Pancreas (tissue), 10 donors: ENCODE measurements at regions not wholly inside any gene's neighbourhood (a gene's known extent, or its start where the extent isn't known, plus 50 kb on each side); places are given as distances from the start of the nearest gene placed in this dataset.

ENCODE experiments used
- ATAC-seq, 4 donors: fragments of 200-7000 bp; cut with Tn5 transposase; one replicate each; pipeline versions ENCODE4 v1.8.0 to v1.9.1; 2020; ENCODE audit warnings: mild to moderate bottlenecking in 4 of 4, moderate library complexity in 4 of 4
- DNase-seq, 6 donors: peaks; one replicate each; pipeline ENCODE4 v3.0.0-alpha.2; 2020
- FAIRE-seq: peaks from 2 replicates; lab custom pipeline; 2012; peaks lifted over from hg19 to GRCh38; lab: Jason Lieb, UNC
- H3K27ac ChIP-seq, 4 donors: fragments of 200-600 bp; sonication (generic); 1 replicate in 3 of 4; 2 replicates in 1 of 4; pipeline versions ENCODE4 v1.5.0 to v1.8.0; 2020
- H3K27me3 ChIP-seq, 4 donors: fragments of 200-600 bp; one replicate each; pipeline ENCODE4 v1.8.0; 2021
- H3K36me3 ChIP-seq, 3 donors: fragments of 200-600 bp; sonication (generic) in 1 of 3; one replicate each; pipeline versions ENCODE4 v1.5.0 to v1.8.0; 2020 to 2021
- H3K4me1 ChIP-seq, 3 donors: fragments of 200-600 bp; one replicate each; pipeline ENCODE4 v1.8.0; 2021
- H3K4me3 ChIP-seq, 4 donors: fragments of 200-600 bp; sonication (generic) in 2 of 4; one replicate each; pipeline versions ENCODE4 v1.5.0 to v1.8.0; 2020 to 2021
- H3K9me3 ChIP-seq, 4 donors: fragments of 200-600 bp; one replicate each; pipeline ENCODE4 v1.8.0; 2021
- WGBS, 2 donors: extraction: QIAGEN DNeasy Blood & Tissue Kit; methylation state at CpG; one replicate each; pipeline ENCODE4 v1.1.7; 2013; 5-methylcytosine and 5-hydroxymethylcytosine counted together
- intact Hi-C, 3 donors: fragments of 100-400 bp; cut with DNase I; formaldehyde crosslinking; loops; one replicate each; pipeline versions ENCODE4 v1.11.1 to v1.14.2; 2022
- TF ChIP-seq, protein P1 (sequence below), 4 donors: fragments of 200-600 bp; sonication (generic) in 3 of 4; IDR thresholded peaks; one replicate each; pipeline versions ENCODE4 v1.5.0 to v1.8.0; 2021; ENCODE audit warnings: antibody characterized with exemption in 4 of 4
- donor health status: healthy with polysubstance abuse.
- donor health status: DM: no; HTN: no; CAD: no; lungs with moderate emphysema.
- donor health status: DM: no; HTN: no; CAD: no.
- donor health status: control.
- donor health status: control.
- donor health status: Bipolar disorder and iron deficiency.
- donor health status: DM: yes; HTN: yes; CAD: no.
- donor health status: DM: no; HTN: no; CAD: no.
- donor health status: DM: no; HTN: no; CAD: no.
- donor health status: DM: yes; HTN: yes; CAD: no.

DNA sequence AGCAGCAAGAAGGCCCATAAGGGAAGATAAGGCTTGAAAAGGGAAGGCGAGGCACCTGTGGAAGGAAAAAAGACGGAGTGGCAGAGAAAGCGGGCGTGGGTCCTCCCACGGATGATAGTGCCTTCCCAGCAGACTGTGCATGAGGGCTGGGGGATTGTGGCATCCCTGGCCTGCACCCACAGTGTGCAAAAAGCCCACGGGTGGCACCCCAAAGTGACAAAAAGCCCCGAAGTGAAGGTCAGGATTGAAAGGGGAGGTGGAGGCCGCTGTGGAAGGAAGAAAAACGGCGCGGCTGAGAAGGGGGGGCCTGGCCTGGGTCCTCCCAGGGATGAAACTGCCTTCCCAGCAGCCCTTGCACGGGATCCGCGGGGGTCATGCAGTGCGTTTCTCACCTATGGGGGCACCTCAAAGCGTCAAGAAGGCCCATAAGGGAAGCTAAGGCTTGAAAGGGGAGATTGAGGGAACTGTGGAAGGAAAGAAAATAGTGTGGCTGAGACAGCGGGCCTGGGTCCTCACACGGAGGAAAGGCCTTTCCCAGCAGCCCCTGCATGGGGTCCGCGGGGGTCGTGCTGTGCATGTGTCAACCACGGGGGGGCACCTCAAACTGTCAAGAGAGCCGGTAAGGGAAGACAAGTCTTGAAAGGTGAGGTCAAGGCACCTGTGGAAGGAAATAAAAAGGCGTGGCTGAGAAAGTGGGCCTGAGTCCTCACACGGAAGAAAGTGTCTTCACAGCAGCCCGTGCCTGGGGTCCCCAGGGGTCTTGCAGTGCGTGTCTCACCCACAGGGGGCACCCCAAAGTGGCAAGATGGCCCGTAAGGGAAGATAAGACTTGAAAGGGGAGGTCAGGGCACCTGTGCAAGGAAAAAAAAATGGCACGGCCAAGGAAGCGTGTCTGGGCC is 274.1 kb downstream of the ALG10 start:
- intact Hi-C loops: no loop called here
- H3K27ac ChIP-seq: no peak overlapping the region
- ATAC-seq (no peak), FAIRE-seq (no peak), DNase-seq (peak in 3 of 6 donors; percentile 5 to 30 (median 27))
- H3K27me3 ChIP-seq: no peaks in the 10 kb centered on the region
- no peaks in the 10 kb centered on the region for H3K4me1 ChIP-seq
- no peaks in the 10 kb centered on the region for H3K9me3 ChIP-seq
- H3K36me3 ChIP-seq: no peaks in the 10 kb centered on the region
- TF ChIP-seq, protein P1, sequence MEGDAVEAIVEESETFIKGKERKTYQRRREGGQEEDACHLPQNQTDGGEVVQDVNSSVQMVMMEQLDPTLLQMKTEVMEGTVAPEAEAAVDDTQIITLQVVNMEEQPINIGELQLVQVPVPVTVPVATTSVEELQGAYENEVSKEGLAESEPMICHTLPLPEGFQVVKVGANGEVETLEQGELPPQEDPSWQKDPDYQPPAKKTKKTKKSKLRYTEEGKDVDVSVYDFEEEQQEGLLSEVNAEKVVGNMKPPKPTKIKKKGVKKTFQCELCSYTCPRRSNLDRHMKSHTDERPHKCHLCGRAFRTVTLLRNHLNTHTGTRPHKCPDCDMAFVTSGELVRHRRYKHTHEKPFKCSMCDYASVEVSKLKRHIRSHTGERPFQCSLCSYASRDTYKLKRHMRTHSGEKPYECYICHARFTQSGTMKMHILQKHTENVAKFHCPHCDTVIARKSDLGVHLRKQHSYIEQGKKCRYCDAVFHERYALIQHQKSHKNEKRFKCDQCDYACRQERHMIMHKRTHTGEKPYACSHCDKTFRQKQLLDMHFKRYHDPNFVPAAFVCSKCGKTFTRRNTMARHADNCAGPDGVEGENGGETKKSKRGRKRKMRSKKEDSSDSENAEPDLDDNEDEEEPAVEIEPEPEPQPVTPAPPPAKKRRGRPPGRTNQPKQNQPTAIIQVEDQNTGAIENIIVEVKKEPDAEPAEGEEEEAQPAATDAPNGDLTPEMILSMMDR (IDR thresholded peaks at IDR 0.05): no peak
- H3K4me3 ChIP-seq: no peak overlapping the region
- 52 to 59% methylated on average over 30 of the region's 30 CpGs for WGBS, 2 donors

DNA sequence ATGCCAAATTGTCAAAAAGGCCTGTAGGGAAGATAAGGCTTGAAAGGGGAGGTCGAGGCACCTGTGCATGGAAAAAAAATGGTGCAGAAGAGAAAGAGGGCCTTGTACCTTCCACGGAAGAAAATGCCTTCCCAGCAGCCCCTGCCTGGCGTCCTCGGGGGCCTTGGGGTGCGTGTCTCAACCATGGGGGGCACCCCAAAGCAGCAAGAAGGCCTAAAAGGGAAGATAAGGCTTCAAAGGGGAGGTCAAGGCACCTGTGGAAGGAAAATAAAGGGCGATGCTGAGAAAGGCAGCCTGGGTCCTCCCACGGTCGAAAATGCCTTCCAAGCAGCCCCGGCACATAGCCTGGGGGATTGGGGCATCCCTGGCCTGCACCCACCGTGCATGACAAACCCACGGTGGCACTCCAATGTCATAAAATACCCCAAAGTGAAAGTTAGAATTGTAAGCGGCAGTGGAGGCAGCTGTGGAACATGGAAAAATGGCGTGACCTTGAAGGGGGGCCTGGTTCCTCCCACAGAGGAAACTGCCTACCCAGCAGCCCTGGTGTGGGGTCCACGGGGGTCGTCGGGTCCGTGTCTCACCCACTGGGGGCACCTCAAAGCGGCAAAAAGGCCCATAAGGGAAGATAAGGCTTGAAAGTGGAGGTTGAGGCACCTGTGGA is 275.0 kb downstream of the ALG10 start:
- intact Hi-C loops: no loop called here
- no peaks in the 10 kb centered on the region for H3K9me3 ChIP-seq
- H3K27me3 ChIP-seq: no peaks in the 10 kb centered on the region
- H3K4me3 ChIP-seq: no peak overlapping the region
- no peaks in the 10 kb centered on the region for H3K4me1 ChIP-seq
- WGBS, 2 donors: 40 to 44% methylated on average over 18 of the region's 18 CpGs
- no peak for FAIRE-seq
- H3K27ac ChIP-seq: no peak overlapping the region
- peak in 2 of 6 donors; percentile 0 to 26 for DNase-seq
- TF ChIP-seq, protein P1 (IDR thresholded peaks at IDR 0.05): no peak
- no peaks in the 10 kb centered on the region for H3K36me3 ChIP-seq
- no peak for ATAC-seq

DNA sequence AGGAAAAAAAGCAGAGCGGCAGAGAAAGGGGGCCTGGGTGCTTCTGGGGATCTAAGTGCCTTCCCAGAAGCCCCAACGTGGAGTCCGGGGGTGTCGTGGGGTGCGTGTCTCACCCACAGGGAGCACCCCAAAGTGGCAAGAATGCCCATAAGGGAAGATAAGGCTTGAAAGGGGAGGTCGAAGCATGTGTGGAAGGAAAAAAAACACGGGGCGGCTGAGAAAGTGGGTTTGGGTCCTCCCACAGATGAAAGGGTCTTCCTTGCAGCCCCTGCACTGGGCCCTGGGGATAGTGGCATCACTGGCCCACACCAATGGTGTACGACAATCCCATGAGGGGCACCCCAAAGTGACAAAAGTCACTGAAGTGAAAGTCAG is 275.5 kb downstream of the ALG10 start:
- Histone ChIP-seq H3K36me3 (no peaks in the 10 kb centered on the region), H3K4me1 (no peaks in the 10 kb centered on the region), H3K27me3 (no peaks in the 10 kb centered on the region), H3K4me3 (no peak overlapping the region), H3K9me3 (no peaks in the 10 kb centered on the region), H3K27ac (no peak overlapping the region)
- peak in 3 of 6 donors; percentile 1 to 27 (median 18) for DNase-seq
- ATAC-seq: no peak
- TF ChIP-seq, protein P1 (IDR thresholded peaks at IDR 0.05): no peak
- WGBS, 2 donors: 45 to 51% methylated on average over 9 of the region's 9 CpGs
- intact Hi-C loops: no loop called here
- no peak for FAIRE-seq

DNA sequence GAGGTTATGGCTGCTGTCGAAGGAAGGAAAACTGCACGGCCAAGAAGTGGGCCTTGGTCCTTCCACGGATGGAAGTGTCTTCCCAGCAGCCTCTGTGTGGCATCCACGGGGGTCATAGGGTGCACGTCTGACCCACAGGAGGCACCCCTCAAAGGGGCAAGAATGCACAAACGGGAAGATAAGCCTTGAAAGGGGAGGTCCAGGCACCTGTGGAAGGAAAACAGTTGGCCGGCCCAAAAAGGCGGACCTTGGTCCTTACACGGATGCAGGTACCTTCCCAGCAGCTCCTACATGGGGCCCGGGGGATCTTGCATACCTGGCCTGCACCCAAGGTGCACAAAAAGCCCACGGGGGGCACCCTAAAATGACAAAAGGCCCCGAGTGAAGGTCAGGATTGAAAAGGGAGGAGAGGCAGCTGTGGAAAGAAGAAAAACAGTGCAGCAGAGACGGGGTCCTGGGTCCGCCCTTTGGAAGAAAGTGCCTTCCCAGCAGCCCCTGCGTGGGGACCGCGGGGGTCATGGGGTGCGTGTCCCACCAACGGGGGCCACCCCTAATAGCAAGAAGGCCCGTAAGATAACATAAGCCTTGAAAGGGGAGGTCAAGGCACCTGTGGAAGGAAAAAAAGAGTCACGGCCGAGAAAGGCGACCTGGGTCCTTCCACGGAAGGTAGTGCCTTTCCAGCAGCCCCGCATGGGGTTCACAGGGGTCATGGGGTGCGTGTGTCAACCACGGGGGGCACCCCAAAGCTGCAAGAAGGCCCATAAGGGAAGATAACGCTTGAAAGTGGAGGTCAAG is 276.1 kb downstream of the ALG10 start:
- TF ChIP-seq, protein P1 (IDR thresholded peaks at IDR 0.05): no peak
- 60 to 66% methylated on average over 28 of the region's 28 CpGs for WGBS, 2 donors
- Histone ChIP-seq H3K36me3 (no peaks in the 10 kb centered on the region), H3K9me3 (no peaks in the 10 kb centered on the region), H3K27me3 (no peaks in the 10 kb centered on the region), H3K4me3 (no peak overlapping the region), H3K27ac (no peak overlapping the region), H3K4me1 (no peaks in the 10 kb centered on the region)
- ATAC-seq (no peak), FAIRE-seq (no peak), DNase-seq (peak in 3 of 6 donors; percentile 1 to 32 (median 27))
- intact Hi-C loops: no loop called here
